GM12878 (cell line): ENCODE measurements at regions not wholly inside any gene's neighbourhood (a gene's known extent, or its start where the extent isn't known, plus 50 kb on each side); places are given as distances from the start of the nearest gene placed in this dataset.

Experiments
- ATAC-seq: fragments of 200-7000 bp; cut with Tn5 transposase; 3 replicates; pipeline ENCODE4 v1.9.1; 2020; ENCODE audit warnings: mild to moderate bottlenecking, moderate library complexity
- BruUV-seq: library from RNA; stranded (reverse); fragments of 400-500 nt; replicated peaks from 2 replicates; lab custom pipeline; 2021; lab: Mats Ljungman, UMichigan
- CTCF ChIA-PET: fragments of 300-600 bp; sonication (Branson Sonifier 250); formaldehyde crosslinking; extraction: SDS; loops from one replicate; lab custom pipeline; 2021; ENCODE audit warnings: inconsistent platforms; lab: Yijun Ruan, JAX
- POLR2A ChIA-PET: fragments of 350-600 bp; formaldehyde crosslinking; extraction: SDS; loops from one replicate; lab custom pipeline; 2021; ENCODE audit warnings: inconsistent platforms; lab: Charles Lee
- RAD21 ChIA-PET: fragments of 300-600 bp; sonication (Branson Sonifier 250); formaldehyde crosslinking; loops from one replicate; lab custom pipeline; 2023; ENCODE audit warnings: antibody characterized with exemption; ENCODE audit not compliant: unreplicated experiment; lab: Charles Lee
- SMC1A ChIA-PET: fragments of 300-600 bp; sonication (Branson Sonifier 250); formaldehyde crosslinking; loops from one replicate; lab custom pipeline; 2023; ENCODE audit not compliant: unreplicated experiment, uncharacterized antibody; lab: Charles Lee
- DNase-seq: peaks from one replicate; pipeline ENCODE4 v3.0.0-alpha.2; 2011; ENCODE audit warnings: low read depth, low spot score
- FAIRE-seq: peaks from 3 replicates; lab custom pipeline; 2011; peaks lifted over from hg19 to GRCh38; lab: Jason Lieb, UNC
- H2AFZ ChIP-seq: 2 replicates; pipeline ENCODE4 v1.6.0; 2011; ENCODE audit warnings: low read depth, low read length, control low read depth; ENCODE audit not compliant: control insufficient read depth
- H3K27ac ChIP-seq: 2 replicates; pipeline ENCODE4 v1.5.1; 2011; ENCODE audit warnings: control low read depth; ENCODE audit not compliant: control insufficient read depth, insufficient read depth
- H3K27me3 ChIP-seq, 2 experiments: replicated peaks in 1 of 2; 2 replicates each; pipeline versions ENCODE4 v1.6.0 to v1.6.1; 2011; ENCODE audit warnings: low read length in 1 of 2; ENCODE audit not compliant: control insufficient read depth in 2 of 2, insufficient read depth in 2 of 2
- H3K36me3 ChIP-seq, 2 experiments: 2 replicates each; pipeline ENCODE4 v1.5.1; 2011; ENCODE audit warnings: low read length in 1 of 2; ENCODE audit not compliant: control insufficient read depth in 2 of 2, insufficient read depth in 2 of 2
- H3K4me1 ChIP-seq: 2 replicates; pipeline ENCODE4 v1.6.1; 2011; ENCODE audit warnings: mild to moderate bottlenecking, low read length, moderate library complexity, mixed read lengths; ENCODE audit not compliant: control insufficient read depth, insufficient read depth
- H3K4me2 ChIP-seq: 2 replicates; pipeline ENCODE4 v1.6.0; 2011; ENCODE audit warnings: control low read depth; ENCODE audit not compliant: control insufficient read depth, insufficient read depth
- H3K4me3 ChIP-seq: fragments of 200-600 bp; sonication (generic); 2 replicates; pipeline ENCODE4 v1.5.1; 2016
- H3K79me2 ChIP-seq: 2 replicates; pipeline ENCODE4 v1.6.0; 2011; ENCODE audit warnings: low read length; ENCODE audit not compliant: control insufficient read depth, insufficient read depth
- H3K9ac ChIP-seq: 2 replicates; pipeline ENCODE4 v1.8.0; 2011; ENCODE audit warnings: low read length, control low read depth, mixed read lengths; ENCODE audit not compliant: control insufficient read depth, insufficient read depth
- H3K9me3 ChIP-seq: replicated peaks from 3 replicates; pipeline ENCODE4 v1.5.1; 2011; ENCODE audit warnings: mild to moderate bottlenecking, low read length; ENCODE audit not compliant: control insufficient read depth, insufficient read depth
- H4K20me1 ChIP-seq: 2 replicates; pipeline ENCODE4 v1.6.0; 2011; ENCODE audit not compliant: control insufficient read depth, insufficient read depth
- BMI1 ChIP-seq: fragments of 450-650 bp; IDR thresholded peaks from 2 replicates; pipeline ENCODE4 v1.6.1; 2016; ENCODE audit warnings: mild to moderate bottlenecking, moderate library complexity, borderline replicate concordance
- EED ChIP-seq: sonication (generic); IDR thresholded peaks from 2 replicates; pipeline ENCODE4 v1.6.1; 2016; ENCODE audit warnings: antibody characterized with exemption, low read depth
- ELK1 ChIP-seq: IDR thresholded peaks from 2 replicates; pipeline ENCODE4 v1.6.1; 2012; ENCODE audit warnings: low read depth, low read length, improper control_type of control experiment
- ESRRA ChIP-seq: IDR thresholded peaks from 2 replicates; pipeline ENCODE4 v1.6.1; 2012; ENCODE audit warnings: mild to moderate bottlenecking, low read length, improper control_type of control experiment
- EZH2 ChIP-seq: IDR thresholded peaks from 2 replicates; pipeline ENCODE4 v1.6.1; 2012; ENCODE audit warnings: low read depth, mild to moderate bottlenecking, control low read depth, inconsistent platforms, low read length, borderline replicate concordance; ENCODE audit not compliant: control insufficient read depth
- MAX ChIP-seq: IDR thresholded peaks from 2 replicates; pipeline ENCODE4 v1.6.1; 2012; ENCODE audit warnings: low read depth, low read length, improper control_type of control experiment
- MYB ChIP-seq: fragments of 150-350 bp; IDR thresholded peaks from 2 replicates; pipeline ENCODE4 v1.6.1; 2014; ENCODE audit warnings: mild to moderate bottlenecking, low read depth, low read length, borderline replicate concordance
- NFYB ChIP-seq: IDR thresholded peaks from 2 replicates; pipeline ENCODE4 v1.6.1; 2011; ENCODE audit warnings: low read depth, mild to moderate bottlenecking, low read length, improper control_type of control experiment, moderate library complexity; ENCODE audit not compliant: insufficient read depth
- POLR2A ChIP-seq: IDR thresholded peaks from 2 replicates; pipeline ENCODE4 v1.6.1; 2011; ENCODE audit warnings: low read depth, mild to moderate bottlenecking, low read length
- POU2F2 ChIP-seq: IDR thresholded peaks from 3 replicates; pipeline ENCODE4 v1.6.1; 2011; ENCODE audit warnings: low read depth, mild to moderate bottlenecking, low read length, borderline replicate concordance
- RBBP5 ChIP-seq: fragments of 200-600 bp; sonication (generic); conservative IDR thresholded peaks from 2 replicates; pipeline ENCODE4 v1.6.1; 2016
- SMAD5 ChIP-seq: IDR thresholded peaks from 2 replicates; pipeline ENCODE4 v1.6.1; 2016; ENCODE audit warnings: antibody characterized with exemption, low read depth
- STAT3 ChIP-seq: IDR thresholded peaks from 2 replicates; pipeline ENCODE4 v1.6.1; 2011; ENCODE audit warnings: low read depth, low read length, improper control_type of control experiment
- WRNIP1 ChIP-seq: IDR thresholded peaks from 2 replicates; pipeline ENCODE4 v1.6.1; 2011; ENCODE audit warnings: low read depth, low read length, improper control_type of control experiment, borderline replicate concordance
- ZBED1 ChIP-seq: IDR thresholded peaks from 2 replicates; pipeline ENCODE4 v1.6.1; 2016; ENCODE audit warnings: borderline replicate concordance
- ZNF217 ChIP-seq: fragments of 450-650 bp; IDR thresholded peaks from 2 replicates; pipeline ENCODE4 v1.6.1; 2017; ENCODE audit warnings: antibody characterized with exemption, mild to moderate bottlenecking
- ZSCAN29 ChIP-seq: fragments of 450-650 bp; IDR thresholded peaks from 2 replicates; pipeline ENCODE4 v1.6.1; 2017; ENCODE audit warnings: mild to moderate bottlenecking, moderate library complexity
- WGBS: methylation state at CpG from one replicate; pipeline ENCODE4 v1.1.6; 2016; ENCODE audit warnings: low lambda C conversion rate; ENCODE audit not compliant: insufficient replicate concordance, insufficient coverage; ENCODE audit errors: missing lambda C conversion rate; 5-methylcytosine and 5-hydroxymethylcytosine counted together
- in situ Hi-C: fragments of 300-500 bp; cut with MboI; formaldehyde crosslinking; loops from 9 replicates; pipeline ENCODE4 v1.14.3; 2018; ENCODE audit warnings: mixed read lengths
- intact Hi-C: fragments of 100-400 bp; cut with micrococcal nuclease; formaldehyde crosslinking; loops from one replicate; pipeline ENCODE4 v1.14.2; 2022; ENCODE audit not compliant: unreplicated experiment
- TF ChIP-seq, protein P1 (sequence below): fragments of 450-650 bp; formaldehyde crosslinking; IDR thresholded peaks from 2 replicates; pipeline ENCODE4 v1.4.0; 2022; ENCODE audit warnings: mild to moderate bottlenecking, moderate library complexity
- TF ChIP-seq, protein P2 (sequence below): fragments of 150-350 bp; IDR thresholded peaks from 2 replicates; pipeline ENCODE4 v1.6.1; 2014; ENCODE audit warnings: mild to moderate bottlenecking, low read depth, low read length

DNA sequence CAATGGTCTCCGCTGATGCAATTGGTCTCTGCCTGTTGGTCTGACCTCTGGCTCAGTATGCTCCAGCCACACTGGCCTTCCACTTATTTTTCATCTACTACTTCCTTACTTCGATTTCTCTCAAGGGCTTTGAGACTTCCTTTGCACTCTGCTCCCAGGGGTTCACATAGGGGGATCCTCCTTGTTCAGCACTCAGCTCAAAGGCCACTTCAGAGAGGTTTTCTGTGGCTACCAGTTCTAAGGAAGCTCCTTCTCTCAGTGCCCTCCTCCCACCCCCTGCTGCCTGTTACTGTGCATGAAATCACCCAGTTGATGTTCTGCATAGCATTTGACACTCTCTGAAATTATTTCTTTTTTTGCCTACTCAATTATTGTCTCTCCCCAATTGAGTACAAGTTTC lies 476.4 kb downstream of the HS3ST3B1 start:
- ChIA-PET RAD21 (no interaction called here), SMC1A (no interaction called here)
- ATAC-seq (no peak), FAIRE-seq (no peak), DNase-seq (no peak)
- WGBS = 13% methylated on average over 2 of the region's 2 CpGs
- no peaks in the 10 kb centered on the region for H3K79me2 ChIP-seq
- H3K27me3 ChIP-seq = no peaks in the 10 kb centered on the region
- H3K4me1 ChIP-seq = no peaks in the 10 kb centered on the region
- no peak overlapping the region for H3K27ac ChIP-seq
- BruUV-seq = no TSS peak
- no peaks in the 10 kb centered on the region for H4K20me1 ChIP-seq
- H3K9me3 ChIP-seq = no peaks in the 10 kb centered on the region; the same call in 2 of the 3 replicates
- H3K9ac ChIP-seq = no peak overlapping the region
- H2AFZ ChIP-seq = no peak overlapping the region
- no peak overlapping the region for H3K4me2 ChIP-seq
- no peak for TF ChIP-seq MYB
- TF ChIP-seq ESRRA = no peak
- TF ChIP-seq ZSCAN29 = no peak
- no peak for TF ChIP-seq WRNIP1
- TF ChIP-seq MAX = no peak
- TF ChIP-seq STAT3 = no peak
- TF ChIP-seq POU2F2 = no peak
- TF ChIP-seq NFYB = no peak
- no peak for TF ChIP-seq SMAD5
- TF ChIP-seq RBBP5 = no peak
- TF ChIP-seq, protein P1, sequence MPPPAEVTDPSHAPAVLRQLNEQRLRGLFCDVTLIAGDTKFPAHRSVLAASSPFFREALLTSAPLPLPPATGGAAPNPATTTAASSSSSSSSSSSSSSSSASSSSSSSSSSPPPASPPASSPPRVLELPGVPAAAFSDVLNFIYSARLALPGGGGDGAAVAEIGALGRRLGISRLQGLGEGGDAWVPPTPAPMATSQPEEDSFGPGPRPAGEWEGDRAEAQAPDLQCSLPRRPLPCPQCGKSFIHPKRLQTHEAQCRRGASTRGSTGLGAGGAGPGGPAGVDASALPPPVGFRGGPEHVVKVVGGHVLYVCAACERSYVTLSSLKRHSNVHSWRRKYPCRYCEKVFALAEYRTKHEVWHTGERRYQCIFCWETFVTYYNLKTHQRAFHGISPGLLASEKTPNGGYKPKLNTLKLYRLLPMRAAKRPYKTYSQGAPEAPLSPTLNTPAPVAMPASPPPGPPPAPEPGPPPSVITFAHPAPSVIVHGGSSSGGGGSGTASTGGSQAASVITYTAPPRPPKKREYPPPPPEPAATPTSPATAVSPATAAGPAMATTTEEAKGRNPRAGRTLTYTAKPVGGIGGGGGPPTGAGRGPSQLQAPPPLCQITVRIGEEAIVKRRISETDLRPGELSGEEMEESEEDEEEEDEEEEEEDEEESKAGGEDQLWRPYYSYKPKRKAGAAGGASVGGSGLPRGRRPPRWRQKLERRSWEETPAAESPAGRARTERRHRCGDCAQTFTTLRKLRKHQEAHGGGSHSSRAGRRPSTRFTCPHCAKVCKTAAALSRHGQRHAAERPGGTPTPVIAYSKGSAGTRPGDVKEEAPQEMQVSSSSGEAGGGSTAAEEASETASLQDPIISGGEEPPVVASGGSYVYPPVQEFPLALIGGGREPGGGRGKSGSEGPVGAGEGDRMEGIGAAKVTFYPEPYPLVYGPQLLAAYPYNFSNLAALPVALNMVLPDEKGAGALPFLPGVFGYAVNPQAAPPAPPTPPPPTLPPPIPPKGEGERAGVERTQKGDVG (CRISPR knock-in tag) = no peak
- no peak for TF ChIP-seq EED
- TF ChIP-seq BMI1 = no peak
- no peak for TF ChIP-seq POLR2A
- no peak for TF ChIP-seq ZBED1
- TF ChIP-seq, protein P2, sequence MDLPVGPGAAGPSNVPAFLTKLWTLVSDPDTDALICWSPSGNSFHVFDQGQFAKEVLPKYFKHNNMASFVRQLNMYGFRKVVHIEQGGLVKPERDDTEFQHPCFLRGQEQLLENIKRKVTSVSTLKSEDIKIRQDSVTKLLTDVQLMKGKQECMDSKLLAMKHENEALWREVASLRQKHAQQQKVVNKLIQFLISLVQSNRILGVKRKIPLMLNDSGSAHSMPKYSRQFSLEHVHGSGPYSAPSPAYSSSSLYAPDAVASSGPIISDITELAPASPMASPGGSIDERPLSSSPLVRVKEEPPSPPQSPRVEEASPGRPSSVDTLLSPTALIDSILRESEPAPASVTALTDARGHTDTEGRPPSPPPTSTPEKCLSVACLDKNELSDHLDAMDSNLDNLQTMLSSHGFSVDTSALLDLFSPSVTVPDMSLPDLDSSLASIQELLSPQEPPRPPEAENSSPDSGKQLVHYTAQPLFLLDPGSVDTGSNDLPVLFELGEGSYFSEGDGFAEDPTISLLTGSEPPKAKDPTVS = no peak
- no peak for TF ChIP-seq ELK1
- no peak for TF ChIP-seq ZNF217
- TF ChIP-seq EZH2 = no peak
- TF ChIP-seq, all 136 proteins: peak for 0
- in situ Hi-C loops = no loop called here
- ChIA-PET CTCF (no interaction called here), POLR2A (no interaction called here)
- Histone ChIP-seq H3K36me3 (no peaks in the 10 kb centered on the region), H3K4me3 (no peak overlapping the region)
- intact Hi-C loops = no loop called here
